HG02610 (cell line): ENCODE measurements at regions not wholly inside any gene's neighbourhood (a gene's known extent, or its start where the extent isn't known, plus 50 kb on each side); places are given as distances from the start of the nearest gene placed in this dataset.

Source experiments
- ATAC-seq: cut with Tn5 transposase; IDR thresholded peaks from one replicate; pipeline ENCODE4 v1.9.1; 2021; ENCODE audit warnings: mild to moderate bottlenecking, moderate library complexity; ENCODE audit not compliant: unreplicated experiment

DNA sequence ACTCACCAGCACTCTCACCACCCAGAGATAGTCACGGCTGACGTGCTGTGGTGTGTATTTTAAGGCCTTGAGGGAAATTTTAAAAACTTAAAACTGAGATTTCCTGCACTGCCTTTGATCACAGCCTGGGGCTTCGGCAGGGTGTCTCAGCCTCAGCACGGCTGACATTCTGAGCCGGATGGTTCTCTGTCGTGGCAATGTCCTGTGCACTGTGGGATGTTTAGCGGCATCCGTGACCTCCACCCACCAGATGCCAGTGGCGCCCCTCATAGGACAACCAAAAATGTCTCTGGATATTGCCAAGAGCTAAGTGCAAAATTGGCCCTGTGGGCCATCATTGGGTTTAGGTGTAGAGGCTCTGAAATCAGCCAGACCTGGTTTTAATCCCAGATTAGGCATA, 142.2 kb upstream of the KCNG1 start:
- no peak for ATAC-seq

- no peak for ATAC-seq
These were observed 141.8 kb upstream of the KCNG1 start for GRCh38 chr20:51164731-51165130.

DNA sequence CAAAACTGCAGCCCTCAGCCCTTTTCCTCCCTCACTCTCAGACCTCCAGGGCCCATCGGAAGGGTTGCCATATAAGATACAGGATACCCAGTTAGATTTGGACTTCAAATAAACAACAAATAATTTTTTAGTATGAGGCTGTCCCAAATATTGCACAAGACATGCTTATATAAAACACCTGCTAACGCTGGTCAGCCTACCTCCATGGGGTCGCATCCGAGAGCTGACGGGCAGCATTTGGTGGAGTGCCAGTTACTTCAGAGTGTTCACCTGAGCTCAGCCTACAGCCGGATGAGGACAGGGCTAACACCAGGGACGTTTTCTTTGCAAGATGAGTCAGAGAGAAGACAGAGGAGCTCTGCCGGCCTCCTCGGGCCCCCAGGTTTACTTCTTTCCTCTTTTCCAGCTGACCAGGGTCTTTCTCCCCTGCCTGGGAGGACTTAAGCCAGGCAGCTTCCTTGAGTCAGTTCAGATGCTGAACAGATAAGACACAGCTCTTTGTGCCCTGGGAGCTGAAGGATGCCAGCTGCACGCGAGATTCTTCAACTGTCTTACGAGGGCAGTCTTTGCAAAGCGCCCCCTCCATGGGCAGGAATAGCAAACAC, 141.2 kb upstream of the KCNG1 start:
- ATAC-seq: no peak

- no peak for ATAC-seq
These were observed 139.1 kb upstream of the KCNG1 start for GRCh38 chr20:51162015-51162414.

DNA sequence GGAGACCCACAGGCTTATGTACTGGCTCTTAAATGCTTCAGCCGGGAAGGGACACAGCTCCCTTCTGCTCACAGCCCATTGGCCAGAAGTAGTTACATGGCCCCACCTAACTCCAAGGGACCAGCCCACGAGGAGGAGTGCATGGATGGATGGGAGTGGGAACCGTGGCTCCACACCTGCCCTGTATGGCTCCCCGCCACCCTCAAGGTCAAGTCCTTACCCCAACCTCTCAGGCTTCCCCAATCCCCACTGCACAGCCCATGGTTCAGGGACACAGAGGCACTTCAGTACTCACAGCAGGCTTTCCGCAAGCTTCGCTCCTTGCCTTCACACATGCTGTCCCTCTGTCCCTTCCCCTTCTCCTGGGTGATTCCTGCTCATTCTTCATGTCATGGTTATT, 137.9 kb upstream of the KCNG1 start:
- ATAC-seq: no peak

DNA sequence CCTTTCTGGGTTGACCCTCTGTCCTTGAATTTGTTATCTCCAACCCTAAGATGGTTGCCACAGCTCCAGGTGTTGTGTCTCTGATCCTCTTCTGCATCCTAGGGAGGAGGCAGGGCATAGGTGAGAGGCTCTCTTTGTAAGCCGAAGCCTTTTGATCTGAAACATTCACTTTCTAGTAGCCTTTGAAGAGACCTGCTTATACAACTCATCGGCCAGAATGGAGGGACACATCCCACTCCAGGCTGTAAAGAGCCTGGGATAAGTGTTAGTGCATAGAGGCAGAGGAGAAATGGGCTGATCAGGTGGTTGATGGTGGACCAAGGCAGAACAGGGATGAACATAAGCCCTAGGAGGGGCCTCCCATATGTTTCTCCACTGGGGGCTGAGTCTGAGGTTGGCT, 137.1 kb upstream of the KCNG1 start:
- no peak for ATAC-seq

DNA sequence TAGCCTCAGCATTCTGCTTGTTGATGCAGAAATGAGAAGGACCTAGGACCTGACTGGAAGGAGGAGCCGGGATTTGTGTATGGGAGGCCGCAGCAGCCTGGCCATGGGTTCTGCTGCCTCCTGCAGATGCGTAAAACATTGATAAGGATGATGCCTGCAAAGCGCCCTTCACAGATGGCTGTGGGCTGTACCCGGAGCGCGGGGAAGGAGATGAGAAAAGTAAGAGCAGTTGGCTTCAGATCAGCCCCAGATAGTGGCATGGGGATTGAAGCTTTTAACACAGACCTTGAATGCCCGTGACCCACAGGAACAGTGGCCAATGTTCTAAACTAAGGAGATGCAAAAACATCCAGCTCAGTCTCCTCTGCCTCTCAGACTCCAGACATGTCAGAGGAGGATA, 136.4 kb upstream of the KCNG1 start:
- no peak for ATAC-seq

DNA sequence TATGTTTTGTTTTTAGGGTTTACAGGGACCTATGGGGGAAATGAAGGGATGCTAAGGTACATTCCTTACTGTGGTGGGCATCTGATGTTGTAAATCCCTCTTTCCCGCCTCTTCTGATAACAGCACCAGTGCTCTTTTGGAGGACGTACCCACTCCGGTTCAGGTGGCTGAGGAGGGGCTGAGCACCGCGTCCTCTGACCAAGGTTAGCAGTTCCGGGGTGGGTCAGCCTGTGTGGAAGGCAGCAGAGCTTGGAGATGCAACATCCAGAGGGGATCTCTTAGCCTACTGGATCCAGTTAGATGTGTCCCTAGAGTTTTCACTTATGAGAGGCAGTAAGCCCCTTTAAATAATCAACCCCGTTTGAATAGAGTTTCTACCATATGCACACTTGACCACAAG, 135.3 kb upstream of the KCNG1 start:
- ATAC-seq: no peak

GRCh38 chr20:51156041-51156982, 133.4 kb upstream of the KCNG1 start:
- no peak for ATAC-seq

DNA sequence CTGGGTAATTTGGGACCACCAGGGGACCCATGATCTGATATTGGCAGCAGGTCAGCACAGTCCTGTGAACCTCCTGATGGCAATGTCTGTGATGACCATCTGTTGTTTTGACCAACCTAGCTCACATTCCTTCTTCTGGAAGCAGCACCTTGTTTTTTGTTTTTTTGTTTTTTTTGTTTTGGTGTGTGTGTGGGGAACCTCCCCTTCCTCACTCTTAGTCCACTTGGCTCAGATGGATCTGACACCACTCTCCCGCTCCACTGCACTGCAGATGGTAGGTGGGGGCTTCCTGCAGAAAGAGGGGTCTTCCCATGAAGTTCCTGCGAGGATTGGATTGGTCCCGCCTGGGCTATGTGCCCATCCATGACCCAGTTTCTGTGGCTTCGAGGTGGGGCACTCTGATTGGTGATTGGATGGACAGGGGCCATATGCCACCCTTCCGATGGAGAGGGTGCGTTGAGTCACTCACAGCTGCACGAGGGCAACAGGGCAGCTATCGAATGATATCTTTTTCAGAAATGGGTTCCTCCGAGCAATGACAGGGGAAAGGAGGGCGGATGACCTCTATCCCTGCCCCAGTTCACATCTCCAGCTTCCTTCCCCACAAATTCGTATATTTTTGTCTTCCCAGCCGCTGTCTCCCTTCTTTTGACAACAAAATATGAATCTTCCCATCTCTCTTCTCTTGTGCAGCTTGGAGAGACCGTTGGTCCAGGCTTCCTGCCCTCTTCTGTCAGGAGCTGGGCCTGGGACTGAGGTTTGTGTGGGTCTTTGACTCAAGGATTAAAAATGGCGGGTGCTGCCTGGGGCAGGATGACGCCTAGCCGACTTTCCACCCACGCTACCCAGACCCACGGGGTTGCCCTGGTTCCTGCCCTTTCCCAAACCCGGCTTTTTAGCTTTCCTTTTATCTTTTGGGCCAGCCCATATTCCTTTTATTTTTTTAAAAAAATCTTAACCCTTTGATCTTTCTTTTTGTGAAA, 132.1 kb upstream of the KCNG1 start:
- no peak for ATAC-seq

DNA sequence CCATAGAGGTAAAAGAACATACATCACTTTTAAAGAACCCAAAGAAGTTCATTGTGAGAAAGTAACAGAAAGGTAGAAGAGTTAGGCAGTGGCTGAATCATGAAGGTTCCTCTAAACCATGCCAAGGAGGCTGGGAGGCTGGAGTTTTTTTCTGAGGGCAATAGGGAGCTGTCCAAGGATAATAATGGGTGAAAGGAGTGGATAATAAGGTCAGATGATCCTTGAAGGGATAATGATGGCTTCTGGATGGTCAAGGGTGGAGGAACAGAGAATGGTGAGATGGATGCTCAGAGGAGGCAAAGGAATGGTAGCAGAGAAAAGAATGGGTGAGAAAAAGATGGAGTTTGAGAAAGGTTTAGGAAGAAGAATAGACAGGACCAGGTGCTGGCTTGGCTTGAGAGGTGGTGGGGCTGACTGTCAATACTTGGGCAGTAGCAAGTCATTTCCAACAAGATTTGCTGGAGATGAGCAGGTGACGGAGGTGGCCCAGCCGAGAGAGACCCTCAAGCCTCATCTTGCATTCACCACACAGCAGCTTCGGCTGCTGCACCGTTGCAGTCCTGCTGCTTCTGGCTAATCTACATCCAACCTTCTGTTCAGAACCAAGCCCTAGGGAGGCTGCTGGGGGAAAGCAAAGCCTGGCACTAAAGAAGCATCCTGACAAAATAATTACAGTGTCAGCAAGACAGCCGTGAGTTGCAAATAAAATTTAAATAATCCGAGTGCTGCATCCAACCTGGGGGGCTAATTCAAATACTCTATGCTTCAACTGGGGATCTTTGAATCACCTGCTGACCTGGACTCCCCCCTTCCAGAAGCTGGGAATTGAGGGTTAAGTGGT, 131.2 kb upstream of the KCNG1 start:
- ATAC-seq: no peak

DNA sequence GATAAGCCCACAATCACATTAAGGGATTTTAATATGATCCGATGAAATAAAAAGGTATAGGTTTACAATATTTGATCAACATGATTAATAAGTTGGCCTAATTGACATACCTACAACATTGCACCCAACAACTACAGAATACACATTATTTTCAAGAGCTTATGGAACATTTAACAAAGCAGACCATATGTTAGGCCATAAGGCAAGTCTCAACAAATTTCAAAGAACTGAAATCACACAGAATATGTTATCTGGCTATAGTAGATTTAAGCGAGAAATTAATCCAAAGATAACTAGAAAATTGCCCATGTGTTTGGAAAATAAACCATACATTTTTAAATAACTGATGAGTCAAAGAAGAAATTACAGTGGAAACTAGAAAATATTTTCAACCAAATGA, 126.0 kb upstream of the KCNG1 start:
- ATAC-seq: no peak

- ATAC-seq: no peak
These were observed 121.6 kb upstream of the KCNG1 start for GRCh38 chr20:51144476-51144875.

GRCh38 chr20:51143652-51144051, 120.7 kb upstream of the KCNG1 start:
- ATAC-seq: no peak

GRCh38 chr20:51142448-51142847, 119.5 kb upstream of the KCNG1 start:
- ATAC-seq: no peak

- ATAC-seq: no peak
These were observed 117.8 kb upstream of the KCNG1 start for GRCh38 chr20:51140671-51141070.

DNA sequence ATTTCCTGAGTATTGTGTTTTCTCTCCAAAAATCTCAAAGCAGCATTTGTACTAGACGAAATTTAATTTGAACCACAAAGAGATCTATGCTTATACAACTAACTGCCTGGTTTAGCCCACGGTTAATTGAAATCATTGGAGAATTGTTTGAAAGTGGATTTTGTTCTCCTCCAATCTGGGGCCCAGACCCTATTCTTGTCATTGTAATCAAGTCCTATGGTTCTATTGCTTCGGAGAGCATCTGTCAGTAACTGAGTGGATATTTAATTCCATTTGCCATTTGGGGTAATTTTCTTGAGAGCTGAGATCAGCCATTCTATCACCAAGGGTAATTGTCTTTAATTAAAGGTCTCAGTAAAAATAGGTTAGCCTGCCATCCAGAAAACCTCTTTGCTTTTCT, 117.0 kb upstream of the KCNG1 start:
- no peak for ATAC-seq

GRCh38 chr20:51138576-51138975, 115.7 kb upstream of the KCNG1 start:
- no peak for ATAC-seq

DNA sequence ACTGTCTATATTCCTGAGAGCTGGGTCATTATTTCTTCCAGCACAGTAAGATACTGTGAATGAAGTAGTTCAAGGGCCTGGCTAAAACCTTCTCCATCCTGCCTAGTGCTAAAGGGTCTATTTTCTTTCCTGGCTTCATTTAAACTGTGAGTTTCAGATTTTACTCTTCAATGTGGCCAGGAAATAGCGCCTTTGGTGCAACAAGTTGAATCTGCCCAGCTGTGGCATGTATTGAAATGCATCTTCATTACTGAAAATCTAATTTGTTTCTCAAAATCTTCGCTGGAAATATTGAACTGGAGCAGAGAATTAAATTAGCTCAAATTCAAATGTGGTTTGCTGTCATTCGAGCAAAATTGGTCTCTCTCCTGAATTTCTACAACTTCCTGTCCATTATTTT, 114.6 kb upstream of the KCNG1 start:
- no peak for ATAC-seq

GRCh38 chr20:51135926-51136715, 113.2 kb upstream of the KCNG1 start:
- no peak for ATAC-seq
